ENCODE measurements at regions not wholly inside any gene's neighbourhood (a gene's known extent, or its start where the extent isn't known, plus 50 kb on each side); places are given as distances from the start of the nearest gene placed in this dataset.
A peak's percentile ranks its signal among the peaks of the same experiment; 100 is the strongest.

- no peaks in the 10 kb centered on the region for H4K20me1 ChIP-seq (ENCODE audit: insufficient read depth, low read length)
- no peaks in the 10 kb centered on the region for H3K36me3 ChIP-seq (ENCODE audit: insufficient read depth, low read length)
- H3K4me3 ChIP-seq (ENCODE audit: insufficient read depth, low read depth, low read length) = no peak overlapping the region
- H3K9me3 ChIP-seq (ENCODE audit: insufficient read depth, low read depth, low read length) = peaks cover 6% of the 10 kb centered on the region
- Mint-ChIP-seq H3K4me3 (ENCODE audit: unreplicated experiment) (no peak overlapping the region), H3K36me3 (ENCODE audit: low read depth, unreplicated experiment) (no peaks in the 10 kb centered on the region), H3K27ac (ENCODE audit: unreplicated experiment) (no peak overlapping the region), H3K27me3 (ENCODE audit: low read depth, unreplicated experiment) (no peaks in the 10 kb centered on the region), H3K4me1 (ENCODE audit: low read depth, unreplicated experiment) (peaks cover 19% of the 10 kb centered on the region), H3K9me3 (ENCODE audit: unreplicated experiment) (peaks cover 3% of the 10 kb centered on the region)
- H3K9ac ChIP-seq (ENCODE audit: low read length) = no peak overlapping the region
- TF ChIP-seq, protein P1, sequence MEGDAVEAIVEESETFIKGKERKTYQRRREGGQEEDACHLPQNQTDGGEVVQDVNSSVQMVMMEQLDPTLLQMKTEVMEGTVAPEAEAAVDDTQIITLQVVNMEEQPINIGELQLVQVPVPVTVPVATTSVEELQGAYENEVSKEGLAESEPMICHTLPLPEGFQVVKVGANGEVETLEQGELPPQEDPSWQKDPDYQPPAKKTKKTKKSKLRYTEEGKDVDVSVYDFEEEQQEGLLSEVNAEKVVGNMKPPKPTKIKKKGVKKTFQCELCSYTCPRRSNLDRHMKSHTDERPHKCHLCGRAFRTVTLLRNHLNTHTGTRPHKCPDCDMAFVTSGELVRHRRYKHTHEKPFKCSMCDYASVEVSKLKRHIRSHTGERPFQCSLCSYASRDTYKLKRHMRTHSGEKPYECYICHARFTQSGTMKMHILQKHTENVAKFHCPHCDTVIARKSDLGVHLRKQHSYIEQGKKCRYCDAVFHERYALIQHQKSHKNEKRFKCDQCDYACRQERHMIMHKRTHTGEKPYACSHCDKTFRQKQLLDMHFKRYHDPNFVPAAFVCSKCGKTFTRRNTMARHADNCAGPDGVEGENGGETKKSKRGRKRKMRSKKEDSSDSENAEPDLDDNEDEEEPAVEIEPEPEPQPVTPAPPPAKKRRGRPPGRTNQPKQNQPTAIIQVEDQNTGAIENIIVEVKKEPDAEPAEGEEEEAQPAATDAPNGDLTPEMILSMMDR (IDR thresholded peaks at IDR 0.05; ENCODE audit: insufficient read depth, low read depth, low read length) = no peak
- no peak for TF ChIP-seq EZH2 (IDR thresholded peaks at IDR 0.05; ENCODE audit: insufficient read depth, low read length)
- no peak overlapping the region for H3K4me2 ChIP-seq (ENCODE audit: low read length)
- no peak overlapping the region for H2AFZ ChIP-seq (ENCODE audit: low read depth, low read length)
- no peaks in the 10 kb centered on the region for H3K4me1 ChIP-seq (ENCODE audit: insufficient read depth, low read length)
- FAIRE-seq (no peak), DNase-seq (ENCODE audit: low read depth) (no peak)
- no peak overlapping the region for H3K27ac ChIP-seq (ENCODE audit: low read depth, low read length)
- H3K27me3 ChIP-seq (ENCODE audit: insufficient read depth, low read length) = no peaks in the 10 kb centered on the region
- no peaks in the 10 kb centered on the region for H3K79me2 ChIP-seq (ENCODE audit: insufficient read depth, low read length)
These were observed 276.1 kb upstream of the LRRC3B start for GRCh38 chr3:26346497-26346896.

DNA sequence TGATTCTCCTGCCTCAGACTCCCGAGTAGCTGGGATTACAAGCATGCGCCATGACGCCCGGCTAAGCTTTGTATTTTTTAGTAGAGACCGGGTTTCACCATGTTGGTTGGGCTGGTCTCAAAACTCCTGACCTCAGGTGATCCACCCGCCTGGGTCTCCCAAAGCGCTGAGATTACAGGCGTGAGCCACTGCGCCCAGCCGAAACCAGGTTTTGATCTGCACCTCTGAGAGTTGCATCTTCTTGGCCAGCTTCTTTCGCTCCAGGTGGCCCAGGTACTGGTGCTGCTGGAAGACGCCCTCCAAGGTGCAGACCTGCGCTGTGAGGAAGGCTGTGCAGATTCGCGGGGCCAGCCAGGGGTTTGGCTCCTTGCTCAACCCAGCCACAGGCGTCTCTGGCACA, 275.4 kb upstream of the LRRC3B start:
- TF ChIP-seq EZH2 (IDR thresholded peaks at IDR 0.05; ENCODE audit: insufficient read depth, low read length) = no peak
- TF ChIP-seq, protein P1 (IDR thresholded peaks at IDR 0.05; ENCODE audit: insufficient read depth, low read depth, low read length) = no peak
- no peak for FAIRE-seq
- peaks cover 6% of the 10 kb centered on the region for H3K9me3 ChIP-seq (ENCODE audit: insufficient read depth, low read depth, low read length)
- no peak overlapping the region for H3K27ac Mint-ChIP-seq (ENCODE audit: unreplicated experiment)
- H3K36me3 Mint-ChIP-seq (ENCODE audit: low read depth, unreplicated experiment) = no peaks in the 10 kb centered on the region
- DNase-seq (ENCODE audit: low read depth) = no peak
- H3K4me1 Mint-ChIP-seq (ENCODE audit: low read depth, unreplicated experiment) = peaks cover 19% of the 10 kb centered on the region
- no peak overlapping the region for H3K4me3 ChIP-seq (ENCODE audit: insufficient read depth, low read depth, low read length)
- no peaks in the 10 kb centered on the region for H4K20me1 ChIP-seq (ENCODE audit: insufficient read depth, low read length)
- H3K27ac ChIP-seq (ENCODE audit: low read depth, low read length) = no peak overlapping the region
- no peaks in the 10 kb centered on the region for H3K27me3 ChIP-seq (ENCODE audit: insufficient read depth, low read length)
- H3K4me2 ChIP-seq (ENCODE audit: low read length) = no peak overlapping the region
- H3K4me1 ChIP-seq (ENCODE audit: insufficient read depth, low read length) = no peaks in the 10 kb centered on the region
- H3K36me3 ChIP-seq (ENCODE audit: insufficient read depth, low read length) = no peaks in the 10 kb centered on the region
- no peaks in the 10 kb centered on the region for H3K27me3 Mint-ChIP-seq (ENCODE audit: low read depth, unreplicated experiment)
- H3K9me3 Mint-ChIP-seq (ENCODE audit: unreplicated experiment) = peaks cover 3% of the 10 kb centered on the region
- no peak overlapping the region for H2AFZ ChIP-seq (ENCODE audit: low read depth, low read length)
- no peaks in the 10 kb centered on the region for H3K79me2 ChIP-seq (ENCODE audit: insufficient read depth, low read length)
- H3K4me3 Mint-ChIP-seq (ENCODE audit: unreplicated experiment) = no peak overlapping the region
- H3K9ac ChIP-seq (ENCODE audit: low read length) = no peak overlapping the region

DNA sequence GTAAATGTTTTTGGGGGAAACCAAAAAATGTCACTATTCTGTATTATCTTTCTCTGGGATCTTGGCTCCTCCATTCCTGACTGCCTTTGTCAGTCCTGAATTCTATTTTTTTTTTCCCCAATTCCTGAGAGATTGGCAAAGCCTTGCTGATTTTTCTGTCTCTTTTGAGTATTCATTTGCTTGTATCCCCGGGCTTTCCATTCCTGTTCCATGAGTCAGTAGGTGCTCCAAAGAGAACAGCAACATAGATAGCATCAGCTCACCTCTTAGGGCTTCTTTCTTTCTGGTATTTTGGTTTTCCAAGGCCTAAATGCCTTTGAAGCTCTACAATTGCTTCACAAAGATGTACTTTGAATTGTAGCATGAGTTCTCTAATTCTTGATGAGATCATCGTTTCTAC, 271.7 kb upstream of the LRRC3B start:
- Histone ChIP-seq H3K9ac (ENCODE audit: low read length) (no peak overlapping the region), H3K27me3 (ENCODE audit: insufficient read depth, low read length) (no peaks in the 10 kb centered on the region), H2AFZ (ENCODE audit: low read depth, low read length) (no peak overlapping the region), H3K36me3 (ENCODE audit: insufficient read depth, low read length) (no peaks in the 10 kb centered on the region), H3K79me2 (ENCODE audit: insufficient read depth, low read length) (no peaks in the 10 kb centered on the region), H4K20me1 (ENCODE audit: insufficient read depth, low read length) (no peaks in the 10 kb centered on the region), H3K4me3 (ENCODE audit: insufficient read depth, low read depth, low read length) (no peak overlapping the region), H3K4me1 (ENCODE audit: insufficient read depth, low read length) (no peaks in the 10 kb centered on the region), H3K27ac (ENCODE audit: low read depth, low read length) (no peak overlapping the region), H3K9me3 (ENCODE audit: insufficient read depth, low read depth, low read length) (peaks cover 6% of the 10 kb centered on the region), H3K4me2 (ENCODE audit: low read length) (no peak overlapping the region)
- TF ChIP-seq EZH2 (IDR thresholded peaks at IDR 0.05; ENCODE audit: insufficient read depth, low read length) = no peak
- TF ChIP-seq, protein P1 (IDR thresholded peaks at IDR 0.05; ENCODE audit: insufficient read depth, low read depth, low read length) = no peak
- no peaks in the 10 kb centered on the region for H3K36me3 Mint-ChIP-seq (ENCODE audit: low read depth, unreplicated experiment)
- no peaks in the 10 kb centered on the region for H3K27me3 Mint-ChIP-seq (ENCODE audit: low read depth, unreplicated experiment)
- peaks cover 28% of the 10 kb centered on the region for H3K4me1 Mint-ChIP-seq (ENCODE audit: low read depth, unreplicated experiment)
- peaks cover 3% of the 10 kb centered on the region for H3K9me3 Mint-ChIP-seq (ENCODE audit: unreplicated experiment)
- peak overlapping the region; percentile 30 for H3K27ac Mint-ChIP-seq (ENCODE audit: unreplicated experiment)
- no peak for DNase-seq (ENCODE audit: low read depth)
- FAIRE-seq = no peak
- peak overlapping the region; percentile 11 for H3K4me3 Mint-ChIP-seq (ENCODE audit: unreplicated experiment)

Measured in astrocyte (in vitro differentiated cells and primary cell).